ENCODE measurements at regions not wholly inside any gene's neighbourhood (a gene's known extent, or its start where the extent isn't known, plus 50 kb on each side); places are given as distances from the start of the nearest gene placed in this dataset.

DNA sequence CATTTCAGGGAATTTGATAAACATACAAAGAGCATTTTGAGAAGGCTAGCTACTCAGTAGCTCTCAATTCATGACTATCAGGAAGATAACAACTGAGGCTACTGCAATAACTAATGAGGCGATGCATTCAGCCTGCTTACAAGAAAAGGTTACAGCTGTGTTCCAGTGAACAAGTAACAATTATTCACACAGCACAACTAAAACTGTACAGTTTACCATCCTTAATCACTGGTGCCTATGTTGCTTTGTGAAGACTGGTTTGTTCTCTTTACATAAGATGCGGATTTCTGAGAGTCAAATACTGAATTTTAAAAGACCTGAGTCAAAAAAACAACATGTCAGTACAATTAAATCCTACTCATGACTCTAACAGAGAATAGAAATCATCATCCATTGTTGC is 526.3 kb downstream of the OTOL1 start:
- Histone ChIP-seq H3K9ac (ENCODE audit: insufficient read depth, low read length) (no peak overlapping the region), H3K36me3 (ENCODE audit: control insufficient read depth, insufficient read depth, low read length) (no peaks in the 10 kb centered on the region), H3K27ac (ENCODE audit: insufficient read depth, low read length) (no peak overlapping the region), H4K20me1 (ENCODE audit: control insufficient read depth, extremely low read depth, insufficient read depth, low read length) (no peaks in the 10 kb centered on the region), H3K4me2 (ENCODE audit: extremely low read depth, insufficient read depth, low read length) (no peak overlapping the region), H3K27me3 (ENCODE audit: control insufficient read depth, insufficient read depth, low read length) (no peaks in the 10 kb centered on the region), H3K4me1 (ENCODE audit: control insufficient read depth, extremely low read depth, insufficient read depth, low read length) (no peaks in the 10 kb centered on the region), H2AFZ (ENCODE audit: low read length) (no peak overlapping the region), H3K4me3 (replicated peaks in 1 of 4; ENCODE audit: control extremely low read depth in 1 of 4, insufficient read depth in 1 of 4, low read depth in 3 of 4, low read length in 4 of 4) (no peak overlapping the region), H3K9me3 (ENCODE audit: control insufficient read depth, insufficient read depth, low read depth, low read length) (no peaks in the 10 kb centered on the region), H3K79me2 (ENCODE audit: control insufficient read depth, insufficient read depth, low read length) (no peaks in the 10 kb centered on the region)
- TF ChIP-seq, protein P1, sequence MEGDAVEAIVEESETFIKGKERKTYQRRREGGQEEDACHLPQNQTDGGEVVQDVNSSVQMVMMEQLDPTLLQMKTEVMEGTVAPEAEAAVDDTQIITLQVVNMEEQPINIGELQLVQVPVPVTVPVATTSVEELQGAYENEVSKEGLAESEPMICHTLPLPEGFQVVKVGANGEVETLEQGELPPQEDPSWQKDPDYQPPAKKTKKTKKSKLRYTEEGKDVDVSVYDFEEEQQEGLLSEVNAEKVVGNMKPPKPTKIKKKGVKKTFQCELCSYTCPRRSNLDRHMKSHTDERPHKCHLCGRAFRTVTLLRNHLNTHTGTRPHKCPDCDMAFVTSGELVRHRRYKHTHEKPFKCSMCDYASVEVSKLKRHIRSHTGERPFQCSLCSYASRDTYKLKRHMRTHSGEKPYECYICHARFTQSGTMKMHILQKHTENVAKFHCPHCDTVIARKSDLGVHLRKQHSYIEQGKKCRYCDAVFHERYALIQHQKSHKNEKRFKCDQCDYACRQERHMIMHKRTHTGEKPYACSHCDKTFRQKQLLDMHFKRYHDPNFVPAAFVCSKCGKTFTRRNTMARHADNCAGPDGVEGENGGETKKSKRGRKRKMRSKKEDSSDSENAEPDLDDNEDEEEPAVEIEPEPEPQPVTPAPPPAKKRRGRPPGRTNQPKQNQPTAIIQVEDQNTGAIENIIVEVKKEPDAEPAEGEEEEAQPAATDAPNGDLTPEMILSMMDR (conservative IDR thresholded peaks at IDR 0.05 in 1 of 2, IDR thresholded peaks at IDR 0.05 in 1 of 2; ENCODE audit: low read depth in 1 of 2, low read length in 2 of 2), result no peak
- no peak for TF ChIP-seq EZH2 (IDR thresholded peaks at IDR 0.05; ENCODE audit: low read length, missing control alignments)
- DNase-seq (ENCODE audit: low read depth in 2 of 2), result no peak

DNA sequence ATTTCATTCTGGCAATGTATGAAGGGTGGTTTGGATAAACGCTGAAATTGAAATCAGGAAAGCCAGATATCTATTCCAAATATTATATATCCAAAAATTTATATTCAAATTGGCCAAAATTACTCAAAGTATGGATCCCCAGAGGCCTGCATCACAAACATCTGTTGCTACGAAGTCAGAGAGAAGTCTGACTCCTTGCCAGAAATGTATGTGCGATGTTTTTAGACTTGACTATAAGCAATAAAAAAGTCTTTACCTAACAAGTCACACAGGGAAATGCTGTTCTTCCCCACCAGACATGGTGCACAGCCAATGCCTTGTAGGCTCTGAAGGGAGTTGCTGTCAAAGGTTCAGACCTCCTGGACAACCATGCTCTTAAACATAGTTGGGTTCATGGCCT is 533.1 kb downstream of the OTOL1 start:
- Histone ChIP-seq H3K4me2 (ENCODE audit: extremely low read depth, insufficient read depth, low read length) (no peak overlapping the region), H3K27me3 (ENCODE audit: control insufficient read depth, insufficient read depth, low read length) (no peaks in the 10 kb centered on the region), H2AFZ (ENCODE audit: low read length) (no peak overlapping the region), H3K9me3 (ENCODE audit: control insufficient read depth, insufficient read depth, low read depth, low read length) (no peaks in the 10 kb centered on the region), H3K36me3 (ENCODE audit: control insufficient read depth, insufficient read depth, low read length) (no peaks in the 10 kb centered on the region), H3K9ac (ENCODE audit: insufficient read depth, low read length) (no peak overlapping the region), H3K27ac (ENCODE audit: insufficient read depth, low read length) (no peak overlapping the region), H4K20me1 (ENCODE audit: control insufficient read depth, extremely low read depth, insufficient read depth, low read length) (no peaks in the 10 kb centered on the region), H3K4me3 (replicated peaks in 1 of 4; ENCODE audit: control extremely low read depth in 1 of 4, insufficient read depth in 1 of 4, low read depth in 3 of 4, low read length in 4 of 4) (no peak overlapping the region), H3K79me2 (ENCODE audit: control insufficient read depth, insufficient read depth, low read length) (no peaks in the 10 kb centered on the region), H3K4me1 (ENCODE audit: control insufficient read depth, extremely low read depth, insufficient read depth, low read length) (no peaks in the 10 kb centered on the region)
- DNase-seq (ENCODE audit: low read depth in 2 of 2), result no peak
- TF ChIP-seq, protein P1 (conservative IDR thresholded peaks at IDR 0.05 in 1 of 2, IDR thresholded peaks at IDR 0.05 in 1 of 2; ENCODE audit: low read depth in 1 of 2, low read length in 2 of 2), result no peak
- TF ChIP-seq EZH2 (IDR thresholded peaks at IDR 0.05; ENCODE audit: low read length, missing control alignments), result no peak

DNA sequence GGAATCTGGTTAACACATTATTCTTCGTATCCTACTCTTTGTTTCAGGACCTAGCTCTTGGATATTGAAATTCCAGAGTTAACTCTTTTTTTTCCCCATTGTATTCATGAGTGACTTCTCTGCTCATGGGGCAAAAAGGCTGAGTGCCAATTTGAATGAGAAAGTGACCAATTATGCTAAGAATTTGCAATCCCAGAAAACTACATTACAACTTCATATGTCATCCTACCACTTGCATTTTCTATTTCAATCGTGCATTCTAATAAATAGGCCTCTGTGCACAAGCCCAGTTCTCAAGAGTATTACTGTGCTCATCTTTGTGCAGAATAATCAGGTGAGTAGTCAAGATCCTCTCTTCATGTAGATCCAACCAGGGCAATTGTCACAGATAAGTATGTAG is 537.8 kb downstream of the OTOL1 start:
- DNase-seq (ENCODE audit: low read depth in 2 of 2), result peak; percentile 44 to 76
- Histone ChIP-seq H3K9ac (ENCODE audit: insufficient read depth, low read length) (no peak overlapping the region), H3K36me3 (ENCODE audit: control insufficient read depth, insufficient read depth, low read length) (no peaks in the 10 kb centered on the region), H3K4me2 (ENCODE audit: extremely low read depth, insufficient read depth, low read length) (no peak overlapping the region), H3K4me3 (replicated peaks in 1 of 4; ENCODE audit: control extremely low read depth in 1 of 4, insufficient read depth in 1 of 4, low read depth in 3 of 4, low read length in 4 of 4) (no peak overlapping the region), H3K4me1 (ENCODE audit: control insufficient read depth, extremely low read depth, insufficient read depth, low read length) (no peaks in the 10 kb centered on the region), H2AFZ (ENCODE audit: low read length) (no peak overlapping the region), H4K20me1 (ENCODE audit: control insufficient read depth, extremely low read depth, insufficient read depth, low read length) (no peaks in the 10 kb centered on the region), H3K9me3 (ENCODE audit: control insufficient read depth, insufficient read depth, low read depth, low read length) (no peaks in the 10 kb centered on the region), H3K27me3 (ENCODE audit: control insufficient read depth, insufficient read depth, low read length) (no peaks in the 10 kb centered on the region), H3K79me2 (ENCODE audit: control insufficient read depth, insufficient read depth, low read length) (no peaks in the 10 kb centered on the region), H3K27ac (ENCODE audit: insufficient read depth, low read length) (no peak overlapping the region)
- no peak for TF ChIP-seq EZH2 (IDR thresholded peaks at IDR 0.05; ENCODE audit: low read length, missing control alignments)
- TF ChIP-seq, protein P1 (conservative IDR thresholded peaks at IDR 0.05 in 1 of 2, IDR thresholded peaks at IDR 0.05 in 1 of 2; ENCODE audit: low read depth in 1 of 2, low read length in 2 of 2), result no peak
